GM19463 (cell line): ENCODE measurements at regions not wholly inside any gene's neighbourhood (a gene's known extent, or its start where the extent isn't known, plus 50 kb on each side); places are given as distances from the start of the nearest gene placed in this dataset.
A peak's percentile ranks its signal among the peaks of the same experiment; 100 is the strongest.

Source experiments
- ATAC-seq: cut with Tn5 transposase; IDR thresholded peaks from one replicate; pipeline ENCODE4 v1.9.1; 2021; ENCODE audit warnings: mild to moderate bottlenecking, moderate library complexity; ENCODE audit not compliant: unreplicated experiment

DNA sequence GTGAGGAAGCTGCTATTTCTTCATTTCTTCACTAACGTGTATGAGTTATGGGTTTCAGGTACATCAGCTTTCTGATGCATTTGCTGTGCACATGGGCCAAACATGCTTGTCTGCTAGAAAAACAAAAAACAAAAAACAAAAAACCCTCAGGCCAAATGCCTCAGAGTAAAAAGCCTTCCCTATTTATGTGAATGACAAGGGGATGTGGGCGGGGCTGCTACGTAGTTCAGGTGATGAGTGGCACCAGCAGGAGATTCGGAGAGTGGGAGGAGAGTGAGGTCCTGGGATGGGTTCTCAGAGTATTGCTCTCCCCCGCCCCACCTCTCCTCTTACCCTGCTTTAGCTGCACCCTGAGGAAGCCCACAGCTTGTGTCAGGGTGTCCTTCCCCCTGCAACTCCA, 596.8 kb upstream of the JAG1 start:
- no peak for ATAC-seq

DNA sequence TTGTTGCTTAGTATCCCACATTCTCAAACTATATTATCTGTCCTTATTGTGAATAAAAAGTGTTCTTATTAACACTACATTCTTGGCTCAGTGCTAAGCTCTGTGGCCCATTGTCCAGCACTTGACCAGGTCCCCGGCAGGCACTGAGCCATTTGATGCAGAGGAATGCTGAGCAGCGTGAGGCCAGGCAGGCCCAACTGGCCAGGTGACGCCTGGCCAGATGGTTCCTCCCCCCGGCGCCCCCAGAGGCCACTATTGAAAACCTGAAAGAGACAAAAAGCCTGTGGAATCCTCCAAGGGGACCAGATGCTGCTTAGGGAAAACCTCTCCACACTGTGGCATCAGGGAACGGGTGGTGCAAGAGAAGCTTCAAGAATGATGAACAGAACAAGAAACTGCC, 597.5 kb upstream of the JAG1 start:
- no peak for ATAC-seq

DNA sequence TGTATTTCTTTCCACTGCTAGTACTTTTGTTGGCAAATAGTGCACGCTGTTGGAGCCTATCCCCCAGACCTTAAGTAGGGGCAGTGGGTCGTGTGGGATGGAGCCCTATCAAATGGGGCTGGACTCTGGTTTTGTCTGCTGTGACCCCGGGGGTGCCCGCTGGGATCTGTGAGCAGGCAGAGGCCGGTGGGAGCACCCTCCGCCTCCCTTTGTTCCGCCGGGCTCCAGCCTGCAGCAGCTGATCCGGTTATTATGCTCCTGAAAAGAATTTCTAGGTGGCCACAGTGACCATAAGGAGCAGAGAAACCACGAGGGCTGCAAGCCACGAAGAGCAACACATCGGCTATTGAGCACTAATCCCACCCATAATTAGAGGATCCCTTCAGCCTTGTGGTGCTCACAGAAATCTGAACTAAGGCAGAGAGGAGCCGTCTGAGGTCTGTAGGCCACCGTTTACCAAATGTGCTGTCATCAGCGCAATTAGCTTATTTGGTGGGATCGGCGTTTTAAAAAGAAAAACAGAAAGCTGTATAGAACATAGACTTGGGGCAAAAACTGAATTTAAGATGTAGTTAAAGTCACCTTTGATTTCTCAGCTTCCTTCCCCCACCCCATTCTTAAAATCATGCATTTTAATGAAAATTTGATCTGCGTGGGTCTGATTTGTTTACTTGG, 598.3 kb upstream of the JAG1 start:
- ATAC-seq, result no peak

DNA sequence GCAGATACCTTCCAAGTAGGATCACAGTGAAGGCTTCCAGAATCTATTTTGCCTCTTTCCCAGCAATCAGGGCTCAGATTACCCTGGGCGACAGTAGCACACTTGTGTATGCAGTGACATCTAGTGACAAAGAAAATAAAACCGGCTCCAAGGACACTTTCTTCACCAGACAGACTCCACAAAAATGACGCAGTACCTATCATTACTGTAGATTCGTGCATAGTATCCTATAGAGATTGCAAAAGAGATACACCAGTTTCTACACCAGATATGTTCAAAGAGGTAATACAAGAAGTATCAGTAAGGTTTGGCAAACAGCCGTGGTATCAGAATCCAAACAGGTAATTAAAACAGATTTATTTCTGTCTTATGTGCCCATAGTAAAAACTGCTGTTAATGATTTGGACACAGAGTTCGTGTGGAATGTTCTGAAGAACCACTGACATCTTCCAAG, 600.4 kb upstream of the JAG1 start:
- ATAC-seq, result peak; percentile 62

DNA sequence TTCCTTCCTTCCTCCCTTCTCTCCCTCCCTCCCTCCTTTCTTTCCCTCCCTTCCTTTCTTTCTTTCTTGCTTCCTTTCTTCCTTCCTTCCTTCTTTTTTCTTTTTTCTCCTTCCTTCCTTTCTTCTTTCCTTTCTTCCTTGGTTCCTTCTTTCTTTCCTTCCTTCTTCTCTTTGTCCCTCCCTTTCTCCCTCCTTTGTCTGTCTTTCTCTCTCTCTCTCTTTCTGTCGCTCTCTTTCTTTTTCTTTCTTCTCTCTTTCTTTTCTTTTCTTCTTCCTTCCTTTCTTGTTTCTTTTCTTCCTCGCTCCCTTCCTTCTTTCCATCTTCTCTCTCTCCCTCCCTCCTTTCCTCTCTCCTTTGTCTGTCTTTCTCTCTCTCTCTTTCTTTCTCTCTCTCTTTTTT, 601.9 kb upstream of the JAG1 start:
- no peak for ATAC-seq

DNA sequence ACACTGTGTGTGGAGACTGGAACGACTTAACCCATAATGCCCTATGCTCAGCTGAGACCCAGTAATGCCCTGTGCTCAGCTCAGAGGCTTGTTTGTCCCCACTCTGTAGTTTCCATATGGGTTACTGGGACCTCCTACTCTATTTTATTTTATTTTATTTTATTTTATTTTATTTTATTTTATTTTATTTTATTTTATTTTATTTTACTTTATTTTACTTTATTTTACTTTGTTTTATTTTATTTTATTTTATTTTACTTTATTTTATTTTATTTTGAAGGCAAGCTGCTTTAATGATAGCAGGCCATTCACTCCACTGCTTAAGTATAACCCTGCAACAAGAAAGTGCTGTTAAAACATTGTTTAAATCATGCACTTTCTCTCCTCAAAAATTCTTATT, 603.4 kb upstream of the JAG1 start:
- no peak for ATAC-seq

DNA sequence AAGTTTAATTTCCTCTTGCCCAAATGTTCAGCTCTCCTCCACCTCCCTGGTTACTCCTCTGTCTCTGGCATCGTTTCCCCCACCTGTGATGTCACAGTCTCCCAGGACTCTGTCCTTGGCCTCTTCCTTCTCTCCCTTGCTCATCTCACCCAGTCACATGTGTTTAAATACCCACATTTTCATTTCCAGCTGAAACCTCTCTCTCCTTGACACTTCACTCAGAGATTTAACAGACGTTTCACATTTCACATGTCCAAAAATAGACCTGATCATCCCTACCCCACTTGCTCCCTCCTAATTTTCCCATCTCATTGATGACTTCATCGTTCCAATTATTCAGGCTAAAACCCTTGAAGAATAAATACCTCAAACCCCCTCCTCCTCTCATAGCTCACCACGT, 604.1 kb upstream of the JAG1 start:
- no peak for ATAC-seq

DNA sequence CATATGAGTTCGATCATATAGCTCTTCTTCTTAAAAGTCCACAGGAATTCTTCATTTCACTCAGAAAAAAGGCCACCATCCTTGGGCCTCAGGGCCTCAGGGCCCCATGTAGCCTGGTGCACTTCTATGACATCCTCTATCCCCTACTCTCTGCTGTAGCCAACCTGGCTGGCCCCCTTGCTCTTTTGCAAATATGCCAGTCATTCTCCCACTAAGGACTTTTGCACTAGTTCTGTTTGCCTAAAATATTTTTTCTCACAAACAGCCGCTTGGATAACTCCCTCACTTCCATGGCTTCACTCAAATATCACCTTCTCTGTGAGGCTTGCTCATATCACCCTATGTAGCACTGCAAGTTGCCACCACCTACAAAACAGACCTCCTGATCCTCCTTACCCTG, 604.7 kb upstream of the JAG1 start:
- ATAC-seq, result no peak

DNA sequence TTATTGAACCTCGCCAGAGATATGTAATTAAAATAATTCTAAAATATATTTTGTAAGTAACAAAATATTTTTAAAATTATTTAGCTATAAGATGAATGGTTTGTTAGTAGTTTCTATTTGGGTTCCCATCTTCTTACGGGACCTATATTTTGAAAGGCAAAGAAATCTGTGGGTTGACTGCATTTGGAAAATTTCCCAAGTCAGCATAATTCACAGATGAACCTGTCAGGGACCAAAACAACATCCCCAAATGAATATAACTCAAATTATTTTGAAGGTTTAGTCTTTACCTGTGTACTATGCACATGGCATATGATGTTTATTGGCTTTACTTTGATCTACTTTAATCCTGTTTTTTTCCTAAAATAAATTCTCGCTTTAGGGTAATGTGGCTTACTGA, 607.4 kb upstream of the JAG1 start:
- ATAC-seq, result no peak

DNA sequence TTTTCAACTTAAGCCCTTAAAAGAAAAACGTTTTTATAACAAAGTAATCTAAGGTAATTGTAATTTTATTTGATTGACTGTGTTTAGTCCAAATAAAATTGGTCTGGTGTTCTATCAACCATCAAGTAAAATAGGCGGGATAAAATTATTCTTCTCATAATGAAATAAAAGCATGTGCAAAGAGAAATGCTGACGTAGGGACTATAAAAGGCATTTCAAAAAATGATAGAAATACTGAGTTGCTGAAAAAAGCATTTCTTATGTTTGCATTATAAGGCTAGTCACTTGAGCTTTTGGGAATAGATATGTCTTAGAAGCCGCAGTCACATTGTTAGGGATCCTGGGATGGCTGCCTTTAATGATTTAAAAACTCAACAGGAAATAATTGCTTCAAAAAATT, 608.0 kb upstream of the JAG1 start:
- no peak for ATAC-seq

DNA sequence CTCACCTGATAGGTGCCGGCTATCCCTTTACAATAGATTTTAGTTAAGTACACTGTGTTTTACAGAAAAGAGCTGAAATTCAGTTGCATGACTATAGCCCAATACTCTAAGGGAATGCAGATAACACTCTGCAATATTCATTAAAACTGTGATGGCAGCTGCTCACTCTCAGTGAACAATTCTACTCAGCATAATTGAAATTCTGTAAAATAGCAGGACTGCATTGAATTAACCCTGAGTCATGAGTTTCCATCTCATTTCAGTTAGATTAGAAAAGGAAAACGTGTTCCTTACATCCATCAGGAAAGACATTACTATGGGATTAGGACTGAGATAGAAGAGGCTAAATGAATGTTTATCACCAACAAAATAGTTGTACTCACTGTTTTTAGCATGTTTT, 613.3 kb upstream of the JAG1 start:
- no peak for ATAC-seq

DNA sequence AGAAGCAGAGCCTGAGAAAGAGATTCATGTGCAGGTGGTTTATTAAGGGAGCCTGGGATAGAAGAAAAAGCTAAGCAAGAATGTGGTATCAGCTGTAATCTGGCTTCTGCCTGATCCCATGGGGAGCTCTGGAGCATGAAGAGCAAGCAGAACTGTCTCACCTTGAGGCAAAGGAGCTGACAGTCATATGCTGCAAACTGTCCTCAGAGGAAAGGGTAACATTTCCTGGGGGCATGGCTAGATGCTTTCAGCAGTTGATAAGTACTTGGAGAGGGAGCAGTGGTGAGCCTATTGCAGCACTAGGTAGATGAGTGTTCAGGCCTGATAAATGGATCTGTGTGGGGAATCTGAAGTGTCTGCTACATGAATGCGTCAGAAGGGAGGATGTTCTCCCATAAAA, 621.5 kb upstream of the BTBD3 start:
- ATAC-seq, result no peak

DNA sequence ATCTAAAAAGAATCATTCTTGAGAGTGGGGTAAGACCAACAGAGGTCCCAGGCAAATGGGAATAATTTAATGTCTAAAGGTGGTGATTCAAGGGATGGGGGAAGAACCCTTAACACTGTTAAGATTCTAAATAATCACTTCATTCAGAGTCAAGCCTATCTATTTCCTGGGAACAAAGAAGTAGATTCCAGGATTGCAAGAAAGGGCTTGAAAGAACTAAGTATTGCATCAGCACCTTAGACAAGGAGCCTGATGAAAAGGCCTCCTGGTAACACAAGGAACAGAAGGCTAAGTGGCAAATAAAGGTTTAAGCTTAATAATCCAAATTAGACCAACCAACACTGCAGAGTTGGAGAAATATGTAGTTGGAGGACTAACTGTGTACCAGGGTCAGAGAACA, 620.7 kb upstream of the BTBD3 start:
- ATAC-seq, result no peak

DNA sequence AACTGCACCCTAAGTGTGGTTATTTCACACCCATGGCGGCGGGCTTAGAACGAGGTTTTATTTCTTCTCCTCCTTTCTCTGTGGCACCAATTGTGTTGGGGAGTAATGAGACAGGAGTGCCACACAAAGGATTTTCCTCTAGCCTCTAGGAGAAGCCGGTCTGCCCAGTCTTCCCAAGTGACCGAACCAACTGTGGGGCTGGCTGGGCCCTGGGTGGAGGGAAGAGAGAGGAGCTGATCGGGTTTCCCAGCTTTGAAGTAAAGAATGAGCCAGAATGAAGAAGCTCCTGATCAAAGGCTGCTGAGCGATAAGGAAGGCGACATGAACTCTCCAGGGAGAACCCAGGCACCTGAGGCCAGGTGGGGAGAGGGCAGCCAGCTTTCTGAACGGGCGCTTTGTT, 616.0 kb upstream of the BTBD3 start:
- no peak for ATAC-seq

DNA sequence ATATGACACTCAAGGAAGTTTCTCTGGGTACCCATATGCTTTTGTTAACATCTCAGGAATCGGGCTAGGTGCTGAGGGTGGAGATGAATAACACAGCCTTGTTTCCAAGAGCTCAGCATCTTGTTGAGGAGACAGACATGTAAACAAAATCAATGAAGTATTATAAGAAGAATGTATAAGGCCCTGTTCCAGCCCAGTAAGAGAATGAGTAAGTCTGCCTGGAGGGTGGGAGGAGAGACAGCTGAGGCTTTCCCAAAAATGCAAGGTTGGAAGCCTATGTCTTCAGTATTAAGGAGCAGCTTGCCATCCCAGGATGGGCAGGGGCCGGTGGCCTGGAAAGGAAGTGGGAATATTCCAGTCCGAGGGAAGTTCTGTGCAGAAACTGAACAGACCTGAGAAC, 615.3 kb upstream of the BTBD3 start:
- no peak for ATAC-seq

DNA sequence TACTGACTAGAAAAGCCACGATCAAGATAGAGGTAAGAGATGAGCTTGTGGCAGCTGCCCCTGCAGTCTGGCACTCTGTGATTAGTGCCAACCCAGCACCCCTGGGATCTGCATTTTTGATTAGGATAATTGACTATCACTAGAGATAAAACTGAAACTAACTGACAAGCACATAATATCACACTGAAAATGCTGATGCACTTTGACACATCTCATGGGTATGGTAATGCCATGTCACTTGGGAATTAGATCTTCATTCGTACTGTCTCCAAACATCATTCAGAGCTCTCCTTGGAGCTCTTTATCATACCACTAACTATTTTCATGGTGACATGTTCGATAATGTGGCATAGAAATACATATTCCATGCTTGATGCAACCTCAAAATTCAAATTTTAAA, 612.9 kb upstream of the BTBD3 start:
- ATAC-seq, result no peak

DNA sequence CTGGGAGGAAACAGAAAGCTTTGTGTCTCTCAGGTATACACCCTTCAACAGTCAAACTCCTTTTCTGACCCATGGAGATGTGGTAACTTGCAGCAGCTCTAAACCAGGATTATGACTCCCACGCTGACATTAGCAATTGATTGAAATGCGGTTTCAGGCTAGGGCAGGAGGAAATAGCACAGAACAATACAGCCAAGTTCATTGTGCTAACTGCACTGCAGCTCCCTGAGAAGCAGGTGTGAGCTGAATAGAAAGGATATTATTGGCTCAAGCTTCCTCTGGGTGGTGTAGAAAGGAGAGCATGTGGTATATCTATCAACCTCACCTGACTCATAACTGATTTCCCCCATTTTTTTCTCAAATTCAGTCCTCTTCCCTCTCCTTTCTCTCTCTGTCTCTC, 612.3 kb upstream of the BTBD3 start:
- peak; percentile 53 for ATAC-seq

DNA sequence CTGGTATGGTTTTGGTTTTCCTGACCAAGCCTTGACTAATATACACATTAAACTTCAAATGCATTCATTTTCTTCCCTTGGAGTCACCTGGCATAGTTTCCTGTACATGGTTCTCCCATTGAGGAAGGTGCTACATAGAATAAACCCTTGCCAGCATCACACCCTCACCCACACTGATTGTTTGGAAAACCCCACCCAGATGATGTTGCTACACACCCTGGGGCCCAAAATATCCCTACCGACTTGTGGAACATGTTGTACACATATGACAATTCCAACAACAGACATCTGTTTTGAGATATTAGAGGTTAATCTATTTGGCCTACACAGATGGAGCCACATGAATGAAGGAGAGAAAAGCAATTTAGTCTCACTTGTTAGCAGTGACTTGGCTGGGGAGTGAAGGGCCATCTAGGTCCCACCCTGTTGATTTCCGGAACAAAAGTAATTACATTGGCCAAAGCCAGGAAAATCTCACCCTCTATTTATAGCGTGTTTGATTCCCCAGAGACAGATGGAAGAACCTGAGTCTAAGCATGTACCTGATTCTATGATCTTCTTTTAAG, 606.0 kb upstream of the BTBD3 start:
- ATAC-seq, result no peak

DNA sequence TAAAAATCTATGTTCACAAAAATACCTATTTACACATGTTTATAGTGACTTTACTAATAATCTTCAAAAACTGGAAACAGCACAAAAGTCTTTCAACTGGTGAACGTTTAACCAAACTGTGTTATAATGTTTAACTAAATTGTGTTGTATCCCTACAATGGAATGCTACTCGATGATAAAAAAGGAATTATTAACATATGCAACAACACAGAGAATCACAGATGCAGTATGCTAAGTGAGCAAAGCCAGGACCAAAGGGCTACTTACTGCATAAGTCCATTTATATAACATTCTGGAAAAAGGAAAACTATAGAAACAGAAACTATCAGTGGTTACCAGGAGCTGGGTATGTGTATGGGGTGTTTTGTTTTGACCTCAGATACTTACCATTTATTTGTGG, 602.2 kb upstream of the BTBD3 start:
- ATAC-seq, result no peak

DNA sequence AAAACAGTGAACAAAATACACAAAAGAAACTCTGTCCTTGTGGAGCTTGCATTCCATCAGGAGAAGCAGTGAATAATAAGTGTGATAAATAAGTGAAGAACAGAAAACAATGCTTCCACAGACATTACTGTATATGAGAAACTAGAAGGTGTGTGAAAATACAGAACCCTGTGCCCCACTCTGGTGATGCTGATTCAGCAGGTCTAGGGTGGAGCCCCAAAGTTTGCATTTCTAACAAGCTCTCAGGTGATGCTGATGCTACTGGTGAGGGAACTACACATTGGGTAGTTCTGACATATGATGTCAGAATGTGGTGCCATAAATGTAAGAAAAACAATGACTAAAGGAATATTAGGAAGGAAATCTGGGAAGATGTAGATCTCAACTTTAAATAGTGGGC, 601.4 kb upstream of the BTBD3 start:
- ATAC-seq, result no peak

DNA sequence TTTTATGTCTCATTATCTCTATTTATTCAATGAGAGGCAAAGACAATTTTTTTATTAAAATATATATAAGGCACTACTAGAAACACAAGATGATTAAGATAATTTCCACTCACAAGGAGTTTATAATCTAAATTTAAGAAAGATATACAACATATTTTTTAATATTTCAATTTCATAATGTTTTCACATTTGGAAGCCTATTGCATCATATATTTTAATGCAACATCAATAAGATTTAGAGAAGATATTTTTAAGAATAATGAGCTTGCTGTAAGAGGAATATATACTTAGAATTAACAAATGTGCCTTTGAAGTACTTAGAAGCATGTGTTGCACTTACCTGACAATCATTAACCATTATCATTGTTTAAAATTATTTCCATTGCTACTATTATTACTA, 597.7 kb upstream of the BTBD3 start:
- no peak for ATAC-seq

DNA sequence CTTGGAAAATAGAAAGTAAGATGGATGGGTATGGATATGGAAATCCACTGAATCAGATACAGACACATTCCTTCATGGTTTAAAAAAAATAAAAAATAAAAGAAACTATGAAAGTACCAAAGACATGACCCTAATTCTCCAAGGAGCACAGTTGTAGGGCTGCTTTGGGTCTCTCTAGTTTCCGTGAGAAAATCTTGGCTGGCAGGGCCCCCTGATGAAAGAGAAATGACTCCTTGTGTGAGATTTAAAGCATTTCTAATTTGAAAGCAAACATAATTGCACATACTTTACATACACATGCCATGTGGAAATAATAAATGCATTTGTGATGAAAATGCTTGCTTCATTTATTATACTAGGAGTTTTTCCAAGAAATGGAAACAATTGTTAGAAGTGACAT, 593.9 kb upstream of the BTBD3 start:
- ATAC-seq, result no peak

DNA sequence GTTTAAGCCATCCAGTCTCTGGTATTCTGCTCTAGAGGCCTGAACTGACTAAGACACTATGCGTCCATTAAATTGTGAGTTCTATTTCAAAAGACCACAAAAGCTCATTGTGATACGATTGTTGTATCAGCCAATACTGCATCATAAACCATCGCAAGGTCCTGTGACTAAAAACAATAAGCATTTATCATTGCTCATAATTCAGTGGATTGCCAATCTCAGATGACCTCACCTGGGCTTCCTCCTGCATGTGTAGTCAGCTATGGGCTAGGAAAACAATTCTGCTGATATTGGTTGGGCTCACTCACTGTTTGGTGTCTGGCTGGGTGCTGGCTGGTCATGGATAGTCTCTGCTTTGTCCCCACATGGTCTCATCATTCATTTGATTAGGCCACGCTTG, 592.7 kb upstream of the BTBD3 start:
- ATAC-seq, result no peak
